ENCODE measurements at regions not wholly inside any gene's neighbourhood (a gene's known extent, or its start where the extent isn't known, plus 50 kb on each side); places are given as distances from the start of the nearest gene placed in this dataset.

DNA sequence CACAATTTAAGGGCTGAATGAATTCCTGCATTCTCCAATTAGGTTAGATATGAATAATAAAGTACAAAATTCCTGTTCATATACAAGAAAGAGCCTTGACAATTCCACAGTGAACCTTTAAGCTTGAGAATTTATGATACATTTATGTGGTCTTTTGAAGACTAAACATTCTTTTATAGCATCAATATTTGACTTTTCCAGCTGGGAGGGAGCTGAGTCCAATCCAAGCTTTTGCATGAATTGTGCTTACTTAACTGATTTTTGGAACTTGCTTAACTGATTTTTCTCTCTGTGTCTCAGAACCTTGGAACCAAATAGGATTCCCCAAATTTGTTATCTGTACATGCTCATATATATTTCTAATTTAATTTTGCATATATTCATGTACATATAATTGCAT is 388.0 kb downstream of the TRIB2 start:
- H3K27me3 ChIP-seq (ENCODE audit: insufficient read depth, insufficient read length): no peaks in the 10 kb centered on the region
- no peak for DNase-seq (ENCODE audit: low read depth, low spot score)
- H3K9me3 ChIP-seq (ENCODE audit: insufficient read depth, low read length): 0 out of 2 replicates have a peak, but pooled peaks cover under 1% of the 10 kb centered on the region
- H3K4me3 ChIP-seq (ENCODE audit: insufficient read length, low read depth): no peak overlapping the region
- H3K4me1 ChIP-seq (ENCODE audit: insufficient read depth, insufficient read length): no peaks in the 10 kb centered on the region
- H3K36me3 ChIP-seq (ENCODE audit: insufficient read depth, insufficient read length, low read length): no peaks in the 10 kb centered on the region
- TF ChIP-seq ZNF274 (IDR thresholded peaks at IDR 0.05; ENCODE audit: low read depth, low read length) (no peak), YY1 (IDR thresholded peaks at IDR 0.05; ENCODE audit: insufficient read depth, insufficient read length) (no peak), SUZ12 (IDR thresholded peaks at IDR 0.05; ENCODE audit: extremely low read depth, insufficient read depth, insufficient read length) (no peak)
- no peak overlapping the region for H3K9ac ChIP-seq (ENCODE audit: insufficient read length, low read depth)

DNA sequence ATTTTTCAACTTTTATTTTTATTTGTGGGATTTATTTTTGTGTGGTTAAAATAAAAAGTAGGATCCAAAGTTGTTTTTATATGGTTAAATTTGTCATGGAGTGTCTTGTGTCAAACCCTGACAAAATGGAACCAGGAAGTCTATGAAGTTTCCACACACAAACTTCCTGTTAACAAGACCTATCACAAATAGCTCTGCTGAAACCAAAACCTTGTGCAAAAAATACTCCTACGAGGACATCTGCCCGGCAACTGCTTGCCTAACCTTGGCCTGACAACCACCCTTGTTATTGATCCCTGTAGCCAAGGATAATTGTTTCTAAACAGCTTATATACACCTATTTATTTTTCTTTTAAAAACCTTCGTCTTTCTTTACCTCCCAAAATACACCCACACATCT is 389.6 kb downstream of the TRIB2 start:
- Histone ChIP-seq H3K36me3 (ENCODE audit: insufficient read depth, insufficient read length, low read length) (no peaks in the 10 kb centered on the region), H3K9ac (ENCODE audit: insufficient read length, low read depth) (no peak overlapping the region), H3K4me3 (ENCODE audit: insufficient read length, low read depth) (no peak overlapping the region), H3K9me3 (ENCODE audit: insufficient read depth, low read length) (no peaks in the 10 kb centered on the region), H3K4me1 (ENCODE audit: insufficient read depth, insufficient read length) (no peaks in the 10 kb centered on the region), H3K27me3 (ENCODE audit: insufficient read depth, insufficient read length) (no peaks in the 10 kb centered on the region)
- no peak for TF ChIP-seq SUZ12 (IDR thresholded peaks at IDR 0.05; ENCODE audit: extremely low read depth, insufficient read depth, insufficient read length)
- no peak for TF ChIP-seq YY1 (IDR thresholded peaks at IDR 0.05; ENCODE audit: insufficient read depth, insufficient read length)
- no peak for TF ChIP-seq ZNF274 (IDR thresholded peaks at IDR 0.05; ENCODE audit: low read depth, low read length)
- no peak for DNase-seq (ENCODE audit: low read depth, low spot score)

DNA sequence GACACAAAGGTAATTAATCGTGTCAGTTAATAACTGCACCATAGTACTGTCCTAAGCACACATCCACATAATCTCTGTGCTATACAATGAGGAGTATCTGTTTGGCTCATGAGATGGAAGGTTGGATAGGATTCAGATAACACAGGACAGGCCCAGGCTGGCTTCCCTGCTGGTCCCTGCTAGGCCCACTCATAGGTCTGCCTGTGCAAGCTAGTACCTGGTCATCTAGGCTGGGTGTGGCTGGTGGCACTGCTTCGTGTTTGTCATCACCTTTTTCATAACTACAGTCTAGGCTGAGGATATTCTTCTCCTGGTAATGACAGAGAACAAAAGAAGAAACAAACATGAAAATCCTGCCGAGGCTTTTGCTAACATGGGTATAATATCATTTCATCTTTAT is 392.8 kb downstream of the TRIB2 start:
- H3K4me3 ChIP-seq (ENCODE audit: insufficient read length, low read depth): no peak overlapping the region
- H3K27me3 ChIP-seq (ENCODE audit: insufficient read depth, insufficient read length): no peaks in the 10 kb centered on the region
- TF ChIP-seq ZNF274 (IDR thresholded peaks at IDR 0.05; ENCODE audit: low read depth, low read length): no peak
- no peak for TF ChIP-seq SUZ12 (IDR thresholded peaks at IDR 0.05; ENCODE audit: extremely low read depth, insufficient read depth, insufficient read length)

DNA sequence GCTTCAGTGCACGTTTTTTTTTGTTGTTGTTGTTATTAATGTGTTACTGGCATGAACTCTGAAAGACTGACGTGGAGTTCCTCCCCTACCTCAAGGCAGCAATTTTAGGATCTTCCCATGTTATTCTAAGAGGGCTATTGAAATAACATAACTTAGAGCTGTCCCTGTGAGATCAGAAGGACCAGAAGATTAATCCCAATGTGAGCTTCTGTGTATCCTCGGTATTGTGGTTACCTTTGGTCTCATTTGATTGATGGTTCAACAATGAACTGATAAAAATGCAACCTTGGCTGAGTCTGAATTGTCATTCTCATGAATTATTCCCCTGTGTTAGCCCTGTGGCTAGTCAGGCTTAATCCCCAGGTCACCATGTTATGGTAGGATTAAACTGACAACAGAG is 394.1 kb downstream of the TRIB2 start:
- TF ChIP-seq YY1 (IDR thresholded peaks at IDR 0.05; ENCODE audit: insufficient read depth, insufficient read length) (no peak), SUZ12 (IDR thresholded peaks at IDR 0.05; ENCODE audit: extremely low read depth, insufficient read depth, insufficient read length) (no peak), ZNF274 (IDR thresholded peaks at IDR 0.05; ENCODE audit: low read depth, low read length) (no peak)
- H3K36me3 ChIP-seq (ENCODE audit: insufficient read depth, insufficient read length, low read length): no peaks in the 10 kb centered on the region
- no peaks in the 10 kb centered on the region for H3K27me3 ChIP-seq (ENCODE audit: insufficient read depth, insufficient read length)
- no peaks in the 10 kb centered on the region for H3K4me1 ChIP-seq (ENCODE audit: insufficient read depth, insufficient read length)
- no peaks in the 10 kb centered on the region for H3K9me3 ChIP-seq (ENCODE audit: insufficient read depth, low read length)
- no peak for DNase-seq (ENCODE audit: low read depth, low spot score)
- H3K9ac ChIP-seq (ENCODE audit: insufficient read length, low read depth): no peak overlapping the region
- H3K4me3 ChIP-seq (ENCODE audit: insufficient read length, low read depth): no peak overlapping the region

More for the DNA sequence above, 392.8 kb downstream of the TRIB2 start:
- Histone ChIP-seq H3K9me3 (ENCODE audit: insufficient read depth, low read length) (no peaks in the 10 kb centered on the region), H3K4me1 (ENCODE audit: insufficient read depth, insufficient read length) (no peaks in the 10 kb centered on the region), H3K36me3 (ENCODE audit: insufficient read depth, insufficient read length, low read length) (no peaks in the 10 kb centered on the region), H3K9ac (ENCODE audit: insufficient read length, low read depth) (no peak overlapping the region)
- DNase-seq (ENCODE audit: low read depth, low spot score): no peak

DNA sequence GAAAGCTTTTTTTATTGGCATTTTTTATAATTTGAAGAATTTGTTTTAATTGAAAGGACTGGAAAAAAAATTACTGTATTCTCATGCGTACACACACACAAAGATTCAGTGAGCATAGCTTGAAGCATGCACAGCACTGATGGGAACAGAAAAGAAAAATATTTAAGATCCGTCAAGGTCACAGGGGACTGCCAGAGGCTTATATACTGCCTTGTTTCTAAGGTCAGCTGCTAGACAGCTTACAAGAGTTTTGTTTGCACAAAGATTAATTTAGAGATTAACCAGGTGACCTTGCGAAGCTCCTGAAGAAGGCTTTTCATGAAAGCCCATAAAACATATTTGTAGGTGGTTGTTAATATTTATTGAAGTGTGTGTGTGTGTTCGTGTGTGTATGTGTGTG is 396.3 kb downstream of the TRIB2 start:
- H3K4me1 ChIP-seq (ENCODE audit: insufficient read depth, insufficient read length): no peaks in the 10 kb centered on the region
- H3K9ac ChIP-seq (ENCODE audit: insufficient read length, low read depth): no peak overlapping the region
- H3K4me3 ChIP-seq (ENCODE audit: insufficient read length, low read depth): no peak overlapping the region
- no peaks in the 10 kb centered on the region for H3K27me3 ChIP-seq (ENCODE audit: insufficient read depth, insufficient read length)
- H3K9me3 ChIP-seq (ENCODE audit: insufficient read depth, low read length): no peaks in the 10 kb centered on the region
- TF ChIP-seq SUZ12 (IDR thresholded peaks at IDR 0.05; ENCODE audit: extremely low read depth, insufficient read depth, insufficient read length): no peak
- no peak for TF ChIP-seq ZNF274 (IDR thresholded peaks at IDR 0.05; ENCODE audit: low read depth, low read length)
- TF ChIP-seq YY1 (IDR thresholded peaks at IDR 0.05; ENCODE audit: insufficient read depth, insufficient read length): no peak
- no peaks in the 10 kb centered on the region for H3K36me3 ChIP-seq (ENCODE audit: insufficient read depth, insufficient read length, low read length)
- no peak for DNase-seq (ENCODE audit: low read depth, low spot score)

DNA sequence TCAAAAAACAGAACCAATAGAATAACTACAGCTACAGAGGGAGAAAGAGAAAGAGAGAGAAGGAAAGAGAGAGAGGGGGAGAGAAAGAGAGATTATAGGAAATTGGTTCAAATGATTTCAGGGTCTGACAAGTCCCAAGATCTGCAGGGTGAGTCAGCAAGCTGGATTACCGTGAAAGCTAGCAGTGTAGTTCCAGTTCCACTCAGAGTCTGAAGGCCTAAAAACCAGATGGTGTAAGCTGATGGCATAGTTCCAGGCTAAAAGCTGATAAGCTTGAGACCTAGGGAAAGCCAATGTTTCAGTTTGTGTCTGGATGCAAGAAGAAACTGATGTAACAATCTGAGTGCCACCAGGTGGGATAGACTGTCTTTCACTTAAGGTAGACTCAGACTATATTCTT is 397.7 kb downstream of the TRIB2 start:
- DNase-seq (ENCODE audit: low read depth, low spot score): no peak
- no peak overlapping the region for H3K4me3 ChIP-seq (ENCODE audit: insufficient read length, low read depth)
- no peaks in the 10 kb centered on the region for H3K36me3 ChIP-seq (ENCODE audit: insufficient read depth, insufficient read length, low read length)
- no peaks in the 10 kb centered on the region for H3K4me1 ChIP-seq (ENCODE audit: insufficient read depth, insufficient read length)
- H3K27me3 ChIP-seq (ENCODE audit: insufficient read depth, insufficient read length): no peaks in the 10 kb centered on the region
- H3K9me3 ChIP-seq (ENCODE audit: insufficient read depth, low read length): no peaks in the 10 kb centered on the region
- TF ChIP-seq YY1 (IDR thresholded peaks at IDR 0.05; ENCODE audit: insufficient read depth, insufficient read length) (no peak), ZNF274 (IDR thresholded peaks at IDR 0.05; ENCODE audit: low read depth, low read length) (no peak)
- H3K9ac ChIP-seq (ENCODE audit: insufficient read length, low read depth): no peak overlapping the region

DNA sequence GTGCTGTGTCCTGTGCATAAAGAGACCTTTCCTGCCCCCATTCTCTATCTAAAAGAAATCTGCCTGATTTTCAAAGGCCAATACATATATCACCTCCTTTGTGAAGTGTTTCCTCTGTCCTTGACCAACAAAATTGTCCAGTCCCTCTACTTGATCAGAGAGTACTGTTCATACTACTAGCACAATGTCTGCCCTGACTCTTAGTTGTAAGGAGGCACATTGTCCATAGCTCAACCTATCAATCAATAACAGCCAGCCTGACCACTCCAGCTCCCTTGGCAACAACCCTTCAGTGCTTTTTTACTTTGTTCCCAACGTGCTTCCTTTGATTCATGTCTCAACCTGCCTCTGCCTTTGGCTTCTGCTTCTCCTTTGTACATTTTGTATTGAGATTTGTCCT is 398.9 kb downstream of the TRIB2 start:
- no peaks in the 10 kb centered on the region for H3K36me3 ChIP-seq (ENCODE audit: insufficient read depth, insufficient read length, low read length)
- no peaks in the 10 kb centered on the region for H3K4me1 ChIP-seq (ENCODE audit: insufficient read depth, insufficient read length)
- no peak overlapping the region for H3K4me3 ChIP-seq (ENCODE audit: insufficient read length, low read depth)
- no peak for DNase-seq (ENCODE audit: low read depth, low spot score)
- TF ChIP-seq YY1 (IDR thresholded peaks at IDR 0.05; ENCODE audit: insufficient read depth, insufficient read length) (no peak), ZNF274 (IDR thresholded peaks at IDR 0.05; ENCODE audit: low read depth, low read length) (no peak), SUZ12 (IDR thresholded peaks at IDR 0.05; ENCODE audit: extremely low read depth, insufficient read depth, insufficient read length) (no peak)
- no peaks in the 10 kb centered on the region for H3K9me3 ChIP-seq (ENCODE audit: insufficient read depth, low read length)
- H3K27me3 ChIP-seq (ENCODE audit: insufficient read depth, insufficient read length): no peaks in the 10 kb centered on the region
- H3K9ac ChIP-seq (ENCODE audit: insufficient read length, low read depth): no peak overlapping the region

DNA sequence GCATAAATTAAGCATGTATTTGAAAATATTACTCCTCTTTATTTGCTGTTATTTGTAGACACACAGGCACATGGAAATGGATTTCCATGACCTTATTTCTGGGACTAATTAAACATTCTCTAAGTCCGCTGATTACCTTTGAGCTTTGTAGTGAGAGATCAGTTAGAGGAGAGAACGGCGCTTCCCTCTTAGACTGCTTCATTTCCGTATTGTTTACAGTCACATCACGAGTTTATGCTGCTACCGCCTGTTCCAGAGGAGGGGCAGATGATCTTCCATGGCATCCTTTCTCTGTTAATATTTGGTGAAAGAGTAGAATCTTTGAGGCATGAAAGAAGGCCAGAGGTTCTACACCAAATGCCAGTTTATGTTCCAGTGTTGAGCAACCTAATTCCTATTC is 404.4 kb downstream of the TRIB2 start:
- Histone ChIP-seq H3K9ac (ENCODE audit: insufficient read length, low read depth) (no peak overlapping the region), H3K9me3 (ENCODE audit: insufficient read depth, low read length) (no peaks in the 10 kb centered on the region), H3K27me3 (ENCODE audit: insufficient read depth, insufficient read length) (no peaks in the 10 kb centered on the region), H3K4me1 (ENCODE audit: insufficient read depth, insufficient read length) (no peaks in the 10 kb centered on the region), H3K36me3 (ENCODE audit: insufficient read depth, insufficient read length, low read length) (no peaks in the 10 kb centered on the region), H3K4me3 (ENCODE audit: insufficient read length, low read depth) (no peak overlapping the region)
- DNase-seq (ENCODE audit: low read depth, low spot score): no peak
- TF ChIP-seq YY1 (IDR thresholded peaks at IDR 0.05; ENCODE audit: insufficient read depth, insufficient read length) (no peak), SUZ12 (IDR thresholded peaks at IDR 0.05; ENCODE audit: extremely low read depth, insufficient read depth, insufficient read length) (no peak), ZNF274 (IDR thresholded peaks at IDR 0.05; ENCODE audit: low read depth, low read length) (no peak)

Measured in NT2/D1 (cell line).